H1 (cell line): ENCODE measurements at regions not wholly inside any gene's neighbourhood (a gene's known extent, or its start where the extent isn't known, plus 50 kb on each side); places are given as distances from the start of the nearest gene placed in this dataset.

Experiments
- CHD2 ChIP-seq: IDR thresholded peaks from 2 replicates; pipeline ENCODE4 v1.6.1; 2012; ENCODE audit warnings: low read length, improper control_type of control experiment
- HDAC2 ChIP-seq, 2 experiments: fragments of 300-600 bp in 1 of 2; sonication (generic) in 1 of 2; IDR thresholded peaks; 2 replicates each; pipeline ENCODE4 v1.6.1; 2011 to 2012; ENCODE audit warnings: low read depth in 2 of 2, low read length in 2 of 2, mild to moderate bottlenecking in 2 of 2, moderate library complexity in 2 of 2, borderline replicate concordance in 1 of 2, inconsistent platforms in 1 of 2
- JUND ChIP-seq: IDR thresholded peaks from 2 replicates; pipeline ENCODE4 v1.6.1; 2011; ENCODE audit warnings: mild to moderate bottlenecking, improper control_type of control experiment, low read length
- NANOG ChIP-seq: IDR thresholded peaks from 2 replicates; pipeline ENCODE4 v1.6.1; 2011; ENCODE audit warnings: low read length, low read depth, mild to moderate bottlenecking, inconsistent platforms; ENCODE audit not compliant: insufficient read depth, poor library complexity, severe bottlenecking
- POLR2A ChIP-seq, 2 experiments: IDR thresholded peaks; 1 replicate in 1 of 2; 2 replicates in 1 of 2; pipeline ENCODE4 v1.6.1; 2011; ENCODE audit warnings: low read depth in 2 of 2, low read length in 2 of 2, mild to moderate bottlenecking in 2 of 2; ENCODE audit errors: control extremely low read depth in 1 of 2
- RFX5 ChIP-seq: IDR thresholded peaks from 2 replicates; pipeline ENCODE4 v1.6.1; 2011; ENCODE audit warnings: low read depth, low read length, improper control_type of control experiment, borderline replicate concordance
- SP2 ChIP-seq: IDR thresholded peaks from 2 replicates; pipeline ENCODE4 v1.6.1; 2012; ENCODE audit warnings: mild to moderate bottlenecking, low read length, inconsistent platforms
- TF ChIP-seq, protein P1 (sequence below): fragments of 300-600 bp; sonication (generic); IDR thresholded peaks from 2 replicates; pipeline ENCODE4 v1.7.1; 2012; ENCODE audit warnings: low read length, moderate library complexity, mild to moderate bottlenecking, inconsistent platforms; ENCODE audit not compliant: insufficient replicate concordance
- TF ChIP-seq, protein P2 (sequence below): IDR thresholded peaks from 2 replicates; pipeline ENCODE4 v1.6.1; 2011; ENCODE audit warnings: low read length, improper control_type of control experiment
- TF ChIP-seq, protein P3 (sequence below): IDR thresholded peaks from 2 replicates; pipeline ENCODE4 v1.6.1; 2012; ENCODE audit warnings: inconsistent platforms

DNA sequence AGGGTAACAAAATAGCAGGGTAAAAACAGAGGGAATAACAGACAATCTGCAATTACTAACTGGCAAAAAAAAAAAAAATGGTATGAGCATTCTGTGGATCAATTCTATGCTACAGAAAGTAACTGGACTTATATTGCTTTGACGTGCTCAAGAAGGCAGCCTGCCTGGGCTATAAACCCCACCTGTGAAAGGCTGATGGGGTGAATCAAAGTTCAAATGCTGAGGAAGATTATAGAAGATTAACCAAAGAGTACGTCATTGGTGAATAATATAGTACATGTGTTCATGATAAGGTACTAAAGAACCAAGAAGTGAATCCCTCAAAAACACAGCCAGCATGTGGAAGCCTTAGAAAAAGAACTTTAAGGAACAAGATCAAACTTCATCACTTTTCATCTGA lies 441.9 kb upstream of the PTCHD4 start (continued):
- TF ChIP-seq, protein P1, sequence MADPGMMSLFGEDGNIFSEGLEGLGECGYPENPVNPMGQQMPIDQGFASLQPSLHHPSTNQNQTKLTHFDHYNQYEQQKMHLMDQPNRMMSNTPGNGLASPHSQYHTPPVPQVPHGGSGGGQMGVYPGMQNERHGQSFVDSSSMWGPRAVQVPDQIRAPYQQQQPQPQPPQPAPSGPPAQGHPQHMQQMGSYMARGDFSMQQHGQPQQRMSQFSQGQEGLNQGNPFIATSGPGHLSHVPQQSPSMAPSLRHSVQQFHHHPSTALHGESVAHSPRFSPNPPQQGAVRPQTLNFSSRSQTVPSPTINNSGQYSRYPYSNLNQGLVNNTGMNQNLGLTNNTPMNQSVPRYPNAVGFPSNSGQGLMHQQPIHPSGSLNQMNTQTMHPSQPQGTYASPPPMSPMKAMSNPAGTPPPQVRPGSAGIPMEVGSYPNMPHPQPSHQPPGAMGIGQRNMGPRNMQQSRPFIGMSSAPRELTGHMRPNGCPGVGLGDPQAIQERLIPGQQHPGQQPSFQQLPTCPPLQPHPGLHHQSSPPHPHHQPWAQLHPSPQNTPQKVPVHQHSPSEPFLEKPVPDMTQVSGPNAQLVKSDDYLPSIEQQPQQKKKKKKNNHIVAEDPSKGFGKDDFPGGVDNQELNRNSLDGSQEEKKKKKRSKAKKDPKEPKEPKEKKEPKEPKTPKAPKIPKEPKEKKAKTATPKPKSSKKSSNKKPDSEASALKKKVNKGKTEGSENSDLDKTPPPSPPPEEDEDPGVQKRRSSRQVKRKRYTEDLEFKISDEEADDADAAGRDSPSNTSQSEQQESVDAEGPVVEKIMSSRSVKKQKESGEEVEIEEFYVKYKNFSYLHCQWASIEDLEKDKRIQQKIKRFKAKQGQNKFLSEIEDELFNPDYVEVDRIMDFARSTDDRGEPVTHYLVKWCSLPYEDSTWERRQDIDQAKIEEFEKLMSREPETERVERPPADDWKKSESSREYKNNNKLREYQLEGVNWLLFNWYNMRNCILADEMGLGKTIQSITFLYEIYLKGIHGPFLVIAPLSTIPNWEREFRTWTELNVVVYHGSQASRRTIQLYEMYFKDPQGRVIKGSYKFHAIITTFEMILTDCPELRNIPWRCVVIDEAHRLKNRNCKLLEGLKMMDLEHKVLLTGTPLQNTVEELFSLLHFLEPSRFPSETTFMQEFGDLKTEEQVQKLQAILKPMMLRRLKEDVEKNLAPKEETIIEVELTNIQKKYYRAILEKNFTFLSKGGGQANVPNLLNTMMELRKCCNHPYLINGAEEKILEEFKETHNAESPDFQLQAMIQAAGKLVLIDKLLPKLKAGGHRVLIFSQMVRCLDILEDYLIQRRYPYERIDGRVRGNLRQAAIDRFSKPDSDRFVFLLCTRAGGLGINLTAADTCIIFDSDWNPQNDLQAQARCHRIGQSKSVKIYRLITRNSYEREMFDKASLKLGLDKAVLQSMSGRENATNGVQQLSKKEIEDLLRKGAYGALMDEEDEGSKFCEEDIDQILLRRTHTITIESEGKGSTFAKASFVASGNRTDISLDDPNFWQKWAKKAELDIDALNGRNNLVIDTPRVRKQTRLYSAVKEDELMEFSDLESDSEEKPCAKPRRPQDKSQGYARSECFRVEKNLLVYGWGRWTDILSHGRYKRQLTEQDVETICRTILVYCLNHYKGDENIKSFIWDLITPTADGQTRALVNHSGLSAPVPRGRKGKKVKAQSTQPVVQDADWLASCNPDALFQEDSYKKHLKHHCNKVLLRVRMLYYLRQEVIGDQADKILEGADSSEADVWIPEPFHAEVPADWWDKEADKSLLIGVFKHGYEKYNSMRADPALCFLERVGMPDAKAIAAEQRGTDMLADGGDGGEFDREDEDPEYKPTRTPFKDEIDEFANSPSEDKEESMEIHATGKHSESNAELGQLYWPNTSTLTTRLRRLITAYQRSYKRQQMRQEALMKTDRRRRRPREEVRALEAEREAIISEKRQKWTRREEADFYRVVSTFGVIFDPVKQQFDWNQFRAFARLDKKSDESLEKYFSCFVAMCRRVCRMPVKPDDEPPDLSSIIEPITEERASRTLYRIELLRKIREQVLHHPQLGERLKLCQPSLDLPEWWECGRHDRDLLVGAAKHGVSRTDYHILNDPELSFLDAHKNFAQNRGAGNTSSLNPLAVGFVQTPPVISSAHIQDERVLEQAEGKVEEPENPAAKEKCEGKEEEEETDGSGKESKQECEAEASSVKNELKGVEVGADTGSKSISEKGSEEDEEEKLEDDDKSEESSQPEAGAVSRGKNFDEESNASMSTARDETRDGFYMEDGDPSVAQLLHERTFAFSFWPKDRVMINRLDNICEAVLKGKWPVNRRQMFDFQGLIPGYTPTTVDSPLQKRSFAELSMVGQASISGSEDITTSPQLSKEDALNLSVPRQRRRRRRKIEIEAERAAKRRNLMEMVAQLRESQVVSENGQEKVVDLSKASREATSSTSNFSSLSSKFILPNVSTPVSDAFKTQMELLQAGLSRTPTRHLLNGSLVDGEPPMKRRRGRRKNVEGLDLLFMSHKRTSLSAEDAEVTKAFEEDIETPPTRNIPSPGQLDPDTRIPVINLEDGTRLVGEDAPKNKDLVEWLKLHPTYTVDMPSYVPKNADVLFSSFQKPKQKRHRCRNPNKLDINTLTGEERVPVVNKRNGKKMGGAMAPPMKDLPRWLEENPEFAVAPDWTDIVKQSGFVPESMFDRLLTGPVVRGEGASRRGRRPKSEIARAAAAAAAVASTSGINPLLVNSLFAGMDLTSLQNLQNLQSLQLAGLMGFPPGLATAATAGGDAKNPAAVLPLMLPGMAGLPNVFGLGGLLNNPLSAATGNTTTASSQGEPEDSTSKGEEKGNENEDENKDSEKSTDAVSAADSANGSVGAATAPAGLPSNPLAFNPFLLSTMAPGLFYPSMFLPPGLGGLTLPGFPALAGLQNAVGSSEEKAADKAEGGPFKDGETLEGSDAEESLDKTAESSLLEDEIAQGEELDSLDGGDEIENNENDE = no peak
- TF ChIP-seq POLR2A (IDR thresholded peaks at IDR 0.05; ENCODE audit: control extremely low read depth in 1 of 2, low read depth in 2 of 2, low read length in 2 of 2) = no peak
- no peak for TF ChIP-seq NANOG
- TF ChIP-seq RFX5 = no peak
- no peak for TF ChIP-seq SP2
- TF ChIP-seq HDAC2 (IDR thresholded peaks at IDR 0.05; ENCODE audit: borderline replicate concordance in 1 of 2, low read depth in 2 of 2, low read length in 2 of 2) = no peak
- TF ChIP-seq CHD2 = no peak
- TF ChIP-seq, protein P2, sequence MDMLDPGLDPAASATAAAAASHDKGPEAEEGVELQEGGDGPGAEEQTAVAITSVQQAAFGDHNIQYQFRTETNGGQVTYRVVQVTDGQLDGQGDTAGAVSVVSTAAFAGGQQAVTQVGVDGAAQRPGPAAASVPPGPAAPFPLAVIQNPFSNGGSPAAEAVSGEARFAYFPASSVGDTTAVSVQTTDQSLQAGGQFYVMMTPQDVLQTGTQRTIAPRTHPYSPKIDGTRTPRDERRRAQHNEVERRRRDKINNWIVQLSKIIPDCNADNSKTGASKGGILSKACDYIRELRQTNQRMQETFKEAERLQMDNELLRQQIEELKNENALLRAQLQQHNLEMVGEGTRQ = no peak
- TF ChIP-seq, protein P3, sequence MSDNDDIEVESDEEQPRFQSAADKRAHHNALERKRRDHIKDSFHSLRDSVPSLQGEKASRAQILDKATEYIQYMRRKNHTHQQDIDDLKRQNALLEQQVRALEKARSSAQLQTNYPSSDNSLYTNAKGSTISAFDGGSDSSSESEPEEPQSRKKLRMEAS = no peak
- TF ChIP-seq JUND = no peak
